ENCODE measurements at regions not wholly inside any gene's neighbourhood (a gene's known extent, or its start where the extent isn't known, plus 50 kb on each side); places are given as distances from the start of the nearest gene placed in this dataset.

DNA sequence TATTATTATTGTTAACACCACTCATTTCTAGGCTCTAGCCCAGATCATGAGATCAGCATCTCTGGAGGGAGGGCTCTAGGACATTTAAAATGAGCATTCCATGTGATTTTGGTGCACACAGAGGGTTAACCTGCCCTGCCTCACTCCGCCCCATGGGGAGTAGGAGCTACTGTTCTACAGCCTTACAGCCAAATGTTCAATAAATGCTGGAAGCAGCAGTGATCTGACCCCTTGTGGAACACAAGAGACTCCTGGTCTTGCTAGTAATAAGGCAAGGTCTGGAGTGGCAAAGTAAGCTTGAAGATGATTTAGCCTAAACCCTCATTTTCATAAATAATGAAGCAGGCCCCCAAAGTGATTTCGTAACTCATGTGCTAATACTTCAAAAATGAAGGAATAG is 166.4 kb upstream of the EOMES start:
- TF ChIP-seq NFIC (IDR thresholded peaks at IDR 0.05): no peak
- no peak for TF ChIP-seq FOXM1 (IDR thresholded peaks at IDR 0.05; ENCODE audit: borderline replicate concordance, low read depth)
- TF ChIP-seq, protein P1, sequence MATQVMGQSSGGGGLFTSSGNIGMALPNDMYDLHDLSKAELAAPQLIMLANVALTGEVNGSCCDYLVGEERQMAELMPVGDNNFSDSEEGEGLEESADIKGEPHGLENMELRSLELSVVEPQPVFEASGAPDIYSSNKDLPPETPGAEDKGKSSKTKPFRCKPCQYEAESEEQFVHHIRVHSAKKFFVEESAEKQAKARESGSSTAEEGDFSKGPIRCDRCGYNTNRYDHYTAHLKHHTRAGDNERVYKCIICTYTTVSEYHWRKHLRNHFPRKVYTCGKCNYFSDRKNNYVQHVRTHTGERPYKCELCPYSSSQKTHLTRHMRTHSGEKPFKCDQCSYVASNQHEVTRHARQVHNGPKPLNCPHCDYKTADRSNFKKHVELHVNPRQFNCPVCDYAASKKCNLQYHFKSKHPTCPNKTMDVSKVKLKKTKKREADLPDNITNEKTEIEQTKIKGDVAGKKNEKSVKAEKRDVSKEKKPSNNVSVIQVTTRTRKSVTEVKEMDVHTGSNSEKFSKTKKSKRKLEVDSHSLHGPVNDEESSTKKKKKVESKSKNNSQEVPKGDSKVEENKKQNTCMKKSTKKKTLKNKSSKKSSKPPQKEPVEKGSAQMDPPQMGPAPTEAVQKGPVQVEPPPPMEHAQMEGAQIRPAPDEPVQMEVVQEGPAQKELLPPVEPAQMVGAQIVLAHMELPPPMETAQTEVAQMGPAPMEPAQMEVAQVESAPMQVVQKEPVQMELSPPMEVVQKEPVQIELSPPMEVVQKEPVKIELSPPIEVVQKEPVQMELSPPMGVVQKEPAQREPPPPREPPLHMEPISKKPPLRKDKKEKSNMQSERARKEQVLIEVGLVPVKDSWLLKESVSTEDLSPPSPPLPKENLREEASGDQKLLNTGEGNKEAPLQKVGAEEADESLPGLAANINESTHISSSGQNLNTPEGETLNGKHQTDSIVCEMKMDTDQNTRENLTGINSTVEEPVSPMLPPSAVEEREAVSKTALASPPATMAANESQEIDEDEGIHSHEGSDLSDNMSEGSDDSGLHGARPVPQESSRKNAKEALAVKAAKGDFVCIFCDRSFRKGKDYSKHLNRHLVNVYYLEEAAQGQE (IDR thresholded peaks at IDR 0.05; ENCODE audit: low read depth): no peak
- no peak for TF ChIP-seq EGR1 (IDR thresholded peaks at IDR 0.05)
- no peak for TF ChIP-seq ZBTB7A (IDR thresholded peaks at IDR 0.05; ENCODE audit: low read depth)
- no peak for TF ChIP-seq EP300 (IDR thresholded peaks at IDR 0.05; ENCODE audit: borderline replicate concordance)
- TF ChIP-seq RAD21 (IDR thresholded peaks at IDR 0.05; ENCODE audit: low read depth): no peak
- TF ChIP-seq USF1 (IDR thresholded peaks at IDR 0.05): no peak
- no peak for TF ChIP-seq CEBPB (IDR thresholded peaks at IDR 0.05)
- no peak for TF ChIP-seq YY1 (IDR thresholded peaks at IDR 0.05; ENCODE audit: low read depth)
- TF ChIP-seq TAF1 (IDR thresholded peaks at IDR 0.05; ENCODE audit: low read depth): no peak
- TF ChIP-seq MAX (IDR thresholded peaks at IDR 0.05): no peak
- no peak for TF ChIP-seq TEAD4 (IDR thresholded peaks at IDR 0.05)
- TF ChIP-seq TCF12 (IDR thresholded peaks at IDR 0.05; ENCODE audit: low read depth): no peak

All from Ishikawa (cell line).